Gastroesophageal sphincter (tissue), 3 donors: ENCODE measurements at regions not wholly inside any gene's neighbourhood (a gene's known extent, or its start where the extent isn't known, plus 50 kb on each side); places are given as distances from the start of the nearest gene placed in this dataset.
"Not testable (repeated sequence)": the region's sequence is repeated elsewhere in the genome, so short reads cannot be mapped to it uniquely, and the experiment has no call there.

Experiments
- CTCF ChIP-seq, 4 experiments: fragments of 200-600 bp in 2 of 4; fragments of 450-650 bp in 2 of 4; sonication (generic) in 1 of 4; IDR thresholded peaks; one replicate each; pipeline ENCODE4 v1.5.1; 2017 to 2019; ENCODE audit warnings: antibody characterized with exemption in 4 of 4, mild to moderate bottlenecking in 2 of 4, moderate library complexity in 2 of 4
- EP300 ChIP-seq: sonication (generic); formaldehyde crosslinking; IDR thresholded peaks from one replicate; pipeline ENCODE4 v1.6.1; 2017; ENCODE audit warnings: antibody characterized with exemption, mild to moderate bottlenecking
- POLR2A ChIP-seq, 2 donors: fragments of 450-650 bp; IDR thresholded peaks; one replicate each; pipeline ENCODE4 v1.6.1; 2017; ENCODE audit warnings: antibody characterized with exemption in 2 of 2, mild to moderate bottlenecking in 2 of 2, moderate library complexity in 1 of 2

- not testable (repeated sequence) for TF ChIP-seq CTCF (IDR thresholded peaks at IDR 0.05); POLR2A (IDR thresholded peaks at IDR 0.05); EP300
Observed at GRCh38 chrX:65875614-65876013, 164.3 kb downstream of the VSIG4 start.
